DMS153 treated with DMSO at 0.1 percent for 48 hours (cell line): ENCODE measurements at regions not wholly inside any gene's neighbourhood (a gene's known extent, or its start where the extent isn't known, plus 50 kb on each side); places are given as distances from the start of the nearest gene placed in this dataset.
"Not testable (repeated sequence)": the region's sequence is repeated elsewhere in the genome, so short reads cannot be mapped to it uniquely, and the experiment has no call there.

ENCODE experiments used
- DNase-seq: peaks from one replicate; lab custom pipeline; 2025; ENCODE audit not compliant: unreplicated experiment; lab: John Stamatoyannopoulos, UW

- DNase-seq: no peak
These were observed 65.2 kb upstream of the TINAGL1 start for GRCh38 chr1:31510853-31511789.

- DNase-seq: no peak
These were observed 64.3 kb upstream of the TINAGL1 start for GRCh38 chr1:31511848-31512615.

- no peak for DNase-seq
These were observed 62.2 kb upstream of the TINAGL1 start for GRCh38 chr1:31514117-31514516.

GRCh38 chr1:31515056-31515775, 61.1 kb upstream of the TINAGL1 start:
- no peak for DNase-seq

GRCh38 chr1:31515936-31516335, 60.4 kb upstream of the TINAGL1 start:
- DNase-seq: no peak

GRCh38 chr1:31517301-31517700, 59.0 kb upstream of the TINAGL1 start:
- DNase-seq: no peak

GRCh38 chr1:31517986-31518385, 58.3 kb upstream of the TINAGL1 start:
- not testable (repeated sequence) for DNase-seq

- no peak for DNase-seq
These were observed 54.4 kb upstream of the TINAGL1 start for GRCh38 chr1:31521761-31522555.

GRCh38 chr1:31522556-31522845, 53.8 kb upstream of the TINAGL1 start:
- no peak for DNase-seq

- DNase-seq: no peak
These were observed 53.3 kb upstream of the TINAGL1 start for GRCh38 chr1:31523012-31523411.

- no peak for DNase-seq
These were observed 52.5 kb upstream of the TINAGL1 start for GRCh38 chr1:31523769-31524168.

GRCh38 chr1:31524186-31524901, 52.0 kb upstream of the TINAGL1 start:
- DNase-seq: no peak
